Urinary bladder (tissue), 3 donors: ENCODE measurements at regions not wholly inside any gene's neighbourhood (a gene's known extent, or its start where the extent isn't known, plus 50 kb on each side); places are given as distances from the start of the nearest gene placed in this dataset.

Experiments
- DNase-seq: peaks from one replicate; pipeline ENCODE4 v3.0.0-alpha.2; 2015; ENCODE audit errors: extremely low spot score
- H3K27ac ChIP-seq: one replicate; pipeline ENCODE4 v1.5.1; 2013; ENCODE audit warnings: low read depth, mild to moderate bottlenecking, moderate library complexity
- H3K36me3 ChIP-seq: one replicate; pipeline ENCODE4 v1.6.1; 2013; ENCODE audit warnings: mild to moderate bottlenecking, moderate library complexity; ENCODE audit not compliant: insufficient read depth
- H3K4me1 ChIP-seq: one replicate; pipeline ENCODE4 v1.6.1; 2013; ENCODE audit warnings: mild to moderate bottlenecking, moderate library complexity; ENCODE audit not compliant: insufficient read depth
- H3K4me3 ChIP-seq: one replicate; pipeline ENCODE4 v1.5.1; 2013; ENCODE audit warnings: low read depth, low read length
- WGBS: extraction: QIAGEN DNeasy Blood & Tissue Kit; methylation state at CpG from one replicate; pipeline ENCODE4 v1.1.7; 2013; 5-methylcytosine and 5-hydroxymethylcytosine counted together
- donor health status: healthy with polysubstance abuse.
- donor health status: healthy.

DNA sequence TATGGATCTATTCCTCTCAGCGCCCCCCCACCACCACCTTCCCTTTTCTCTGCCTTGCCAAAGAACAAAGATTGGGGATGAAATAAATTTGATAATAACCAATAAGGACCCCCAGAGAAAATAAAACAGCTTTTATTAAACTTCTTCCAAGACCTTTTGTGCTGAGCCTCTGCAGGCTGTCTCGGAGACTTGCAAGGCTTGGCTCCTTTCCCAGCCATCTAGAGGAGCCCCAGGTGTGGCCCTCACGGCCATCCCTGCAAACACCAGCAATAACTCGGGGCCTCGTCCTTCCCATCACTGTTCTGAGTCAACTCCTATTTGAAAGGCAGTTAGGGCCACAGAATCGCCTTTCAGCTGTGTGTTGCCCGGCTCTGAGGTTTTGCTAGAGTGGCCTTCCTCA lies 51.2 kb upstream of the LMO1 start:
- WGBS = 52% methylated on average over 7 of the region's 7 CpGs
- no peaks in the 10 kb centered on the region for H3K36me3 ChIP-seq
- DNase-seq = no peak
- H3K4me1 ChIP-seq = no peaks in the 10 kb centered on the region
- H3K27ac ChIP-seq = no peak overlapping the region
- H3K4me3 ChIP-seq = no peak overlapping the region

DNA sequence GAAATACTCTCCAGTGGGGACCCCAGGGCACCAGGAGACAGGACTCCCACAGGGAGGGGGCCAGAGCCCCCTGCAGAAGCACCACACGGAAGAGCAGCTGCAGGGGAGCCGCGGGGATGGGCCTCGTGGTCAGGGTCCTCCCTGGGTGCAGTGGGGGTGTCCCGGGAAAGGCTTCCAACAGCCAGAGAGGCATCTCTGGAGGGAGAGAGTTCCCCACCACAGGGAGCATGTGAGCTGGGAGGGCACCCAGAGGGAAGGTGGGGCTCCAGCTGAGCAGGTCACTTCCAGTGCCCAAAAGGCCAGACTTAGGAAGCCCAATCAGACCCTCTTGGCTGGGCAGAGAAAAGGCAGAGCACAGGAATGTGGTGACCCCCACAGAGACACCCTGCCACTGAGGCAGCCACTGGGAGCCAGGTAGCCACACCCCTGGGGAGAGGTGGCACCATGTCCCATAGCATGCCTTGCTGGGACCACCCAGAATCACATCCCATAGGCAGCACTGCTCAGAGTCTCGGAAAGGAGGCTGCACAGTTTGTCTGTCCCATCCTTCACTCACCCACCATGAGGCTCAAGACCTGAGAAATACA lies 49.9 kb upstream of the LMO1 start:
- H3K27ac ChIP-seq = no peak overlapping the region
- no peak for DNase-seq
- no peaks in the 10 kb centered on the region for H3K4me1 ChIP-seq
- H3K36me3 ChIP-seq = no peaks in the 10 kb centered on the region
- WGBS = 91% methylated on average over 6 of the region's 6 CpGs
- H3K4me3 ChIP-seq = no peak overlapping the region
